Activated CD8-positive, alpha-beta memory T cell treated with anti-CD3 and anti-CD28 coated beads for 24 hours (primary cell): ENCODE measurements at regions not wholly inside any gene's neighbourhood (a gene's known extent, or its start where the extent isn't known, plus 50 kb on each side); places are given as distances from the start of the nearest gene placed in this dataset.

Experiments used
- DNase-seq: peaks from one replicate; pipeline ENCODE4 v3.0.0-alpha.2; 2020

- no peak for DNase-seq
Observed at GRCh38 chr4:180923486-180923885, 1319.7 kb upstream of the TENM3 start.

- DNase-seq: no peak
Observed at GRCh38 chr4:180925805-180926204, 1317.4 kb upstream of the TENM3 start.

- no peak for DNase-seq
Observed at GRCh38 chr4:180926277-180926676, 1316.9 kb upstream of the TENM3 start.

- DNase-seq: no peak
Observed at GRCh38 chr4:180932370-180933001, 1310.7 kb upstream of the TENM3 start.

GRCh38 chr4:180937083-180937482 lies 1306.1 kb upstream of the TENM3 start:
- DNase-seq: no peak

- DNase-seq: no peak
Observed at GRCh38 chr4:180940680-180941079, 1302.5 kb upstream of the TENM3 start.

- DNase-seq: no peak
Observed at GRCh38 chr4:180942367-180942916, 1300.8 kb upstream of the TENM3 start.

- DNase-seq: no peak
Observed at GRCh38 chr4:180946188-180946587, 1297.0 kb upstream of the TENM3 start.

GRCh38 chr4:180947425-180947824 lies 1295.8 kb upstream of the TENM3 start:
- DNase-seq: no peak

- DNase-seq: no peak
Observed at GRCh38 chr4:180949424-180950213, 1293.6 kb upstream of the TENM3 start.

- no peak for DNase-seq
Observed at GRCh38 chr4:180950377-180950776, 1292.8 kb upstream of the TENM3 start.

GRCh38 chr4:180951312-180951711 lies 1291.9 kb upstream of the TENM3 start:
- DNase-seq: no peak

- DNase-seq: no peak
Observed at GRCh38 chr4:180953572-180953971, 1289.6 kb upstream of the TENM3 start.

GRCh38 chr4:180960743-180961401 lies 1282.3 kb upstream of the TENM3 start:
- DNase-seq: no peak

GRCh38 chr4:180962268-180962667 lies 1280.9 kb upstream of the TENM3 start:
- no peak for DNase-seq

- DNase-seq: no peak
Observed at GRCh38 chr4:180966312-180966711, 1276.9 kb upstream of the TENM3 start.

- no peak for DNase-seq
Observed at GRCh38 chr4:180967936-180968335, 1275.3 kb upstream of the TENM3 start.

- DNase-seq: no peak
Observed at GRCh38 chr4:180973894-180974293, 1269.3 kb upstream of the TENM3 start.

- DNase-seq: no peak
Observed at GRCh38 chr4:180990931-180991330, 1252.3 kb upstream of the TENM3 start.

- DNase-seq: no peak
Observed at GRCh38 chr4:180993244-180993836, 1249.9 kb upstream of the TENM3 start.

- DNase-seq: no peak
Observed at GRCh38 chr4:180994722-180995121, 1248.5 kb upstream of the TENM3 start.

- DNase-seq: no peak
Observed at GRCh38 chr4:180999217-180999616, 1244.0 kb upstream of the TENM3 start.

GRCh38 chr4:181004056-181004455 lies 1239.1 kb upstream of the TENM3 start:
- DNase-seq: no peak
